CD14-positive monocyte (primary cell): ENCODE measurements at regions not wholly inside any gene's neighbourhood (a gene's known extent, or its start where the extent isn't known, plus 50 kb on each side); places are given as distances from the start of the nearest gene placed in this dataset.
A peak's percentile ranks its signal among the peaks of the same experiment; 100 is the strongest.

Experiments
- DNase-seq, 3 donors: peaks; one replicate each; pipeline ENCODE4 v3.0.0-alpha.2; 2011 to 2022
- H2AFZ ChIP-seq: 2 replicates; pipeline ENCODE4 v1.6.0; 2012; ENCODE audit warnings: mild to moderate bottlenecking, low read depth, low read length, inconsistent platforms; ENCODE audit not compliant: insufficient read depth, poor library complexity, severe bottlenecking
- H3K27ac ChIP-seq, 2 donors: 1 replicate in 1 of 2; 2 replicates in 1 of 2; pipeline ENCODE4 v1.5.1; 2012 to 2013; ENCODE audit warnings: low read length in 2 of 2, control low read depth in 1 of 2, inconsistent platforms in 1 of 2, low read depth in 1 of 2, mild to moderate bottlenecking in 1 of 2
- H3K27me3 ChIP-seq, 2 donors: one replicate each; pipeline versions ENCODE4 v1.6.0 to v1.6.1; 2011 to 2013; ENCODE audit warnings: low read length in 2 of 2; ENCODE audit not compliant: control insufficient read depth in 2 of 2, insufficient read depth in 2 of 2
- H3K36me3 ChIP-seq, 2 donors: replicated peaks in 1 of 2; 1 replicate in 1 of 2; 2 replicates in 1 of 2; pipeline versions ENCODE4 v1.5.1 to v1.6.1; 2012 to 2013; ENCODE audit warnings: low read length in 2 of 2, control low read depth in 1 of 2, inconsistent platforms in 1 of 2, mild to moderate bottlenecking in 1 of 2; ENCODE audit not compliant: insufficient read depth in 2 of 2, control insufficient read depth in 1 of 2
- H3K4me1 ChIP-seq, 2 donors: 1 replicate in 1 of 2; 2 replicates in 1 of 2; pipeline versions ENCODE4 v1.5.1 to v1.6.1; 2012 to 2013; ENCODE audit warnings: low read length in 2 of 2, control low read depth in 1 of 2, inconsistent platforms in 1 of 2, mild to moderate bottlenecking in 1 of 2, moderate library complexity in 1 of 2; ENCODE audit not compliant: insufficient read depth in 2 of 2, control insufficient read depth in 1 of 2
- H3K4me2 ChIP-seq: replicated peaks from 2 replicates; pipeline ENCODE3; 2012; ENCODE audit warnings: low read length, moderate library complexity, mild to moderate bottlenecking; ENCODE audit not compliant: poor library complexity, severe bottlenecking; ENCODE audit errors: extremely low read depth
- H3K4me3 ChIP-seq, 3 experiments: fragments of 200-600 bp in 1 of 3; sonication (generic) in 1 of 3; replicated peaks in 1 of 3; 1 replicate in 2 of 3; 2 replicates in 1 of 3; pipeline ENCODE4 v1.5.1; 2011 to 2013; ENCODE audit warnings: low read length in 3 of 3, mild to moderate bottlenecking in 3 of 3, control low read depth in 2 of 3, low read depth in 2 of 3, inconsistent platforms in 1 of 3, moderate library complexity in 1 of 3
- H3K79me2 ChIP-seq: 2 replicates; pipeline ENCODE4 v1.6.0; 2012; ENCODE audit warnings: mild to moderate bottlenecking, control low read depth, inconsistent platforms, low read length, moderate library complexity; ENCODE audit not compliant: insufficient read depth
- H3K9ac ChIP-seq: 2 replicates; pipeline ENCODE4 v1.6.0; 2017; ENCODE audit warnings: low read length, mild to moderate bottlenecking; ENCODE audit not compliant: insufficient read depth, poor library complexity, severe bottlenecking
- H3K9me3 ChIP-seq, 2 donors: replicated peaks in 1 of 2; 1 replicate in 1 of 2; 2 replicates in 1 of 2; pipeline versions ENCODE4 v1.5.1 to v1.6.1; 2012 to 2013; ENCODE audit warnings: low read length in 2 of 2, control low read depth in 1 of 2; ENCODE audit not compliant: control insufficient read depth in 1 of 2, insufficient read depth in 1 of 2
- H4K20me1 ChIP-seq: 2 replicates; pipeline ENCODE4 v1.6.0; 2012; ENCODE audit warnings: mild to moderate bottlenecking, low read length, control low read depth, moderate library complexity; ENCODE audit not compliant: insufficient read depth
- H3K27ac Mint-ChIP-seq, 7 donors: one replicate each; pipeline ENCODE4 v1.8.0; 2020; ENCODE audit warnings: mild to moderate bottlenecking in 7 of 7, mixed read lengths in 7 of 7, moderate library complexity in 6 of 7, inconsistent platforms in 2 of 7
- H3K27me3 Mint-ChIP-seq, 3 donors: one replicate each; pipeline ENCODE4 v1.8.0; 2021 to 2022; ENCODE audit warnings: low read depth in 3 of 3, mild to moderate bottlenecking in 3 of 3, mixed read lengths in 3 of 3, moderate library complexity in 3 of 3, inconsistent platforms in 1 of 3
- H3K36me3 Mint-ChIP-seq, 2 donors: one replicate each; pipeline ENCODE4 v1.8.0; 2020; ENCODE audit warnings: mixed read lengths in 2 of 2, inconsistent platforms in 1 of 2, mild to moderate bottlenecking in 1 of 2
- H3K4me1 Mint-ChIP-seq: one replicate; pipeline ENCODE4 v1.8.0; 2020; ENCODE audit warnings: mild to moderate bottlenecking, mixed read lengths
- H3K4me3 Mint-ChIP-seq, 2 donors: one replicate each; pipeline ENCODE4 v1.8.0; 2020; ENCODE audit warnings: mild to moderate bottlenecking in 2 of 2, mixed read lengths in 2 of 2, moderate library complexity in 1 of 2
- H3K9me3 Mint-ChIP-seq, 7 donors: one replicate each; pipeline ENCODE4 v1.8.0; 2020 to 2022; ENCODE audit warnings: mixed read lengths in 7 of 7, mild to moderate bottlenecking in 6 of 7, moderate library complexity in 6 of 7, inconsistent platforms in 2 of 7
- CTCF ChIP-seq: fragments of 200-600 bp; IDR thresholded peaks from one replicate; pipeline ENCODE4 v1.8.0; 2022; ENCODE audit warnings: antibody characterized with exemption, mild to moderate bottlenecking
- WGBS: methylation state at CpG from one replicate; pipeline ENCODE4 v1.1.5; 2013; ENCODE audit warnings: missing lambda C conversion rate; ENCODE audit not compliant: insufficient coverage; 5-methylcytosine and 5-hydroxymethylcytosine counted together
- intact Hi-C, 2 donors: fragments of 100-400 bp; cut with micrococcal nuclease; formaldehyde crosslinking; loops; one replicate each; pipeline versions ENCODE4 v1.15.0 to v1.15.1; 2023

DNA sequence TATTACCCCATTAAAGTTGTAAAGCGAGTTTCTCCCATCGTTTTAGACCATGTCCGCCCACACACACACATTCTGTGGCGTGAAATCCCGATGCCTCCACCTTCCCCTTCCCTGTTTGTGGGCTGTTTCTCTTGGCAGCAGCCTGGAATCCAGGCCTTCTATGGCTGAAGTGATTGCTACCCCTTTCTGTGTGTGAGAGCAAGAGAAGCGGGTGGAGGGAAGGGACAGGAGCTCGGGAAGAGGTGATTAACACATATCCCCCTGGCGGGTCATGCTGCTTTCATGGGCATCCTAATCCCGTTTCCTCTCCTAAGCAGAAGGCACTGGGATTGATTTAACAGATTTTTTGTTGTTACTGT, 283.8 kb upstream of the RGMA start:
- no peak overlapping the region for H3K9ac ChIP-seq
- H2AFZ ChIP-seq: no peak overlapping the region
- Mint-ChIP-seq H3K9me3 (peaks cover 0 to 3% (median 0%) of the 10 kb centered on the region in 7 donors), H3K27me3 (peaks cover 5 to 8% (median 5%) of the 10 kb centered on the region in 3 donors), H3K36me3 (no peaks in the 10 kb centered on the region), H3K27ac (no peak overlapping the region), H3K4me3 (no peak overlapping the region), H3K4me1 (no peaks in the 10 kb centered on the region)
- intact Hi-C loops: no loop called here
- H3K4me2 ChIP-seq: no peak overlapping the region
- H4K20me1 ChIP-seq: no peaks in the 10 kb centered on the region
- H3K9me3 ChIP-seq: no peaks in the 10 kb centered on the region
- WGBS: 92% methylated on average over 4 of the region's 9 CpGs
- no peak for TF ChIP-seq CTCF
- H3K4me1 ChIP-seq: no peaks in the 10 kb centered on the region
- no peaks in the 10 kb centered on the region for H3K36me3 ChIP-seq
- no peak overlapping the region for H3K27ac ChIP-seq
- H3K79me2 ChIP-seq: no peaks in the 10 kb centered on the region
- H3K4me3 ChIP-seq: no peak overlapping the region
- H3K27me3 ChIP-seq: no peaks in the 10 kb centered on the region
- DNase-seq: no peak

GRCh38 chr15:93372208-93372864, 283.3 kb upstream of the RGMA start:
- Histone ChIP-seq H3K79me2 (no peaks in the 10 kb centered on the region), H3K36me3 (no peaks in the 10 kb centered on the region), H3K27me3 (no peaks in the 10 kb centered on the region), H3K4me1 (no peaks in the 10 kb centered on the region), H4K20me1 (no peaks in the 10 kb centered on the region), H3K27ac (no peak overlapping the region), H2AFZ (no peak overlapping the region), H3K4me2 (no peak overlapping the region), H3K4me3 (no peak overlapping the region), H3K9me3 (no peaks in the 10 kb centered on the region), H3K9ac (no peak overlapping the region)
- WGBS: 87% methylated on average over 7 of the region's 11 CpGs
- Mint-ChIP-seq H3K4me3 (no peak overlapping the region), H3K27ac (peak overlapping the region in 1 of 7 donors; percentile 42), H3K9me3 (peaks cover 0 to 3% (median 0%) of the 10 kb centered on the region in 7 donors), H3K27me3 (peaks cover 5 to 8% (median 7%) of the 10 kb centered on the region in 3 donors), H3K4me1 (no peaks in the 10 kb centered on the region), H3K36me3 (no peaks in the 10 kb centered on the region)
- no peak for DNase-seq
- TF ChIP-seq CTCF: no peak
- intact Hi-C loops: no loop called here
